ENCODE measurements at regions not wholly inside any gene's neighbourhood (a gene's known extent, or its start where the extent isn't known, plus 50 kb on each side); places are given as distances from the start of the nearest gene placed in this dataset.

- TF ChIP-seq GRHL2 (CRISPR knock-in tag; IDR thresholded peaks at IDR 0.05; ENCODE audit: insufficient replicate concordance, severe bottlenecking) = no peak
Observed at GRCh38 chr6:14464716-14465115, 347.1 kb downstream of the CD83 start (continued).

- CTCF ChIA-PET = no interaction called here
- POLR2A ChIA-PET = no interaction called here
- DNase-seq (ENCODE audit: low spot score) (no peak), ATAC-seq (no peak)
- Mint-ChIP-seq H3K36me3 (peaks cover 46% of the 10 kb centered on the region), H3K9me3 (peaks cover 47% of the 10 kb centered on the region), H3K4me1 (peaks cover 15% of the 10 kb centered on the region), H3K4me3 (no peak overlapping the region), H3K27me3 (ENCODE audit: low read depth) (peaks cover 8% of the 10 kb centered on the region), H3K27ac (no peak overlapping the region)
- TF ChIP-seq PRRX2 (CRISPR knock-in tag; IDR thresholded peaks at IDR 0.05) (no peak), ATF2 (CRISPR knock-in tag; IDR thresholded peaks at IDR 0.05; ENCODE audit: borderline replicate concordance, low read depth) (no peak), GTF2I (CRISPR knock-in tag; conservative IDR thresholded peaks at IDR 0.05) (no peak), ZNF232 (CRISPR knock-in tag; IDR thresholded peaks at IDR 0.05) (no peak), TP53 (CRISPR knock-in tag; IDR thresholded peaks at IDR 0.05) (no peak), ZBTB43 (CRISPR knock-in tag; IDR thresholded peaks at IDR 0.05) (no peak), HMGXB4 (CRISPR knock-in tag; IDR thresholded peaks at IDR 0.05) (no peak), AR (CRISPR knock-in tag; IDR thresholded peaks at IDR 0.05) (no peak), NFATC4 (CRISPR knock-in tag; IDR thresholded peaks at IDR 0.05) (no peak), NR1H2 (CRISPR knock-in tag; IDR thresholded peaks at IDR 0.05) (no peak), PRDM15 (CRISPR knock-in tag; IDR thresholded peaks at IDR 0.05) (no peak), IRF1 (CRISPR knock-in tag; IDR thresholded peaks at IDR 0.05) (no peak), SMAD3 (CRISPR knock-in tag; IDR thresholded peaks at IDR 0.05; ENCODE audit: borderline replicate concordance) (no peak), AFF4 (CRISPR knock-in tag; IDR thresholded peaks at IDR 0.05; ENCODE audit: borderline replicate concordance) (no peak), CDX4 (CRISPR knock-in tag; IDR thresholded peaks at IDR 0.05; ENCODE audit: borderline replicate concordance) (no peak), USF2 (CRISPR knock-in tag; IDR thresholded peaks at IDR 0.05) (no peak), RELA (CRISPR knock-in tag; IDR thresholded peaks at IDR 0.05; ENCODE audit: borderline replicate concordance) (no peak), ZNF317 (CRISPR knock-in tag; IDR thresholded peaks at IDR 0.05; ENCODE audit: borderline replicate concordance, low read depth) (no peak)
Observed at GRCh38 chr6:14466278-14466677, 348.7 kb downstream of the CD83 start.
